HL-60 (cell line): ENCODE measurements at regions not wholly inside any gene's neighbourhood (a gene's known extent, or its start where the extent isn't known, plus 50 kb on each side); places are given as distances from the start of the nearest gene placed in this dataset.

Experiments
- DNase-seq, 2 experiments: peaks; one replicate each; pipeline ENCODE4 v3.0.0-alpha.2; 2010 to 2020; ENCODE audit warnings: low read depth in 1 of 2, low spot score in 1 of 2
- H3K27ac ChIP-seq: fragments of 250-450 bp; sonication (Bioruptor Pico); replicated peaks from 2 replicates; pipeline ENCODE4 v1.5.1; 2020; ENCODE audit warnings: mild to moderate bottlenecking, moderate library complexity
- H3K27me3 ChIP-seq: fragments of 250-450 bp; sonication (Bioruptor Pico); 2 replicates; pipeline ENCODE4 v1.5.1; 2021; ENCODE audit warnings: mild to moderate bottlenecking, moderate library complexity; ENCODE audit not compliant: insufficient read depth, poor library complexity, severe bottlenecking
- H3K4me3 ChIP-seq: replicated peaks from 2 replicates; pipeline ENCODE4 v1.5.1; 2011; ENCODE audit warnings: mild to moderate bottlenecking, control low read depth, low read length; ENCODE audit not compliant: insufficient read depth
- GABPA ChIP-seq: IDR thresholded peaks from 2 replicates; pipeline ENCODE4 v1.6.1; 2012; ENCODE audit warnings: low read depth
- POLR2AphosphoS5 ChIP-seq: IDR thresholded peaks from 2 replicates; pipeline ENCODE4 v1.6.1; 2012; ENCODE audit warnings: low read depth
- SPI1 ChIP-seq: IDR thresholded peaks from 2 replicates; pipeline ENCODE4 v1.6.1; 2012; ENCODE audit warnings: low read depth, mild to moderate bottlenecking, borderline replicate concordance
- TF ChIP-seq, protein P1 (sequence below): IDR thresholded peaks from one replicate; pipeline ENCODE4 v1.5.1; 2011; ENCODE audit warnings: low read length, control low read depth, inconsistent platforms; ENCODE audit not compliant: insufficient read depth
- TF ChIP-seq, protein P2 (sequence below): IDR thresholded peaks from 2 replicates; pipeline ENCODE4 v1.6.1; 2012; ENCODE audit warnings: low read depth; ENCODE audit not compliant: insufficient replicate concordance

DNA sequence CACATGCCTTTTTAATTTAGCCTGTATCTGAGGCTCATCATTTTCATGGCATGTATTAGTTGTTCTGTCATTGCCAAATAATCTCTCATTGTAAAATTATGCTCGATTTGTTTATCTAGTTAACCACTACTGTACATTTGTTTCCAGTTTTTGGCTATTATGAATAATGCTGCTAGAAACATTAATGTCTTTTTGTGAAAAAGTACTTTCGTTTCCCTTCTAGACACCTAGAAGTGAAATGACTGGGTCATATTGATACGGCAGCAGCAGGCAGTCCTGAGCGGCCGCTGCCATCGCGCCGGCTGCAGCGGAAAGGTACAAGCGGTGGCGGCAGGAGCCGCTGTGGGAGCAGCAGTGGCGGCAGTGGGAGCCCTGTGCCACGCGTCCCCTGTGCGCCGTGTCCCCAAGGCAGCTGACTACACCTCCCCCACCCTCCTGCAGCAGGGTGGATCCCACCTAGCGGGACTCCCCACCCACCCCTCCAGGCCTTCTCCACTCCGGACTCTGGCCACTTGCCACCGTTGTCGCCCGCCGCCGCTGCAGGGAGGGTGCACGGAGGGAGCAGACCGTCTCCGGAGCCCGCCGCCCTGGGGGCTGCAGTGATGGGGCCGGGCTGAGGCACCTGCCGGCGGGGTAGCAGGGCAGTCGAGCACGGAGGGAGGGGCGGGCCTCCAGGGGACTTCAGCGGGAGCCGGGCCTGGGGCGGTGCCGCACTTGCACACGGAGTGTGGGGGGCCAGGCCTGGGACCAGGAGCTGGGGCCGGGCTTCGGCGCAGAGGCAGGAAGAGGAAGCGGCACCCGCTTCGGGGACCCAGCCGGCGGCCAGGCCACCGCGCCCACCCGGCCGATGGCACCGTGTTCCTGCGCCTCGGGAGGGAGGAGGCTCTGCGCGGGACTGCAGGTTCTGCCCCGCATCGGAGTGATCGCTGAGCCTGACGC is 66.8 kb upstream of the RGS7 start:
- peak overlapping the region; percentile 44 for H3K4me3 ChIP-seq
- TF ChIP-seq, protein P1, sequence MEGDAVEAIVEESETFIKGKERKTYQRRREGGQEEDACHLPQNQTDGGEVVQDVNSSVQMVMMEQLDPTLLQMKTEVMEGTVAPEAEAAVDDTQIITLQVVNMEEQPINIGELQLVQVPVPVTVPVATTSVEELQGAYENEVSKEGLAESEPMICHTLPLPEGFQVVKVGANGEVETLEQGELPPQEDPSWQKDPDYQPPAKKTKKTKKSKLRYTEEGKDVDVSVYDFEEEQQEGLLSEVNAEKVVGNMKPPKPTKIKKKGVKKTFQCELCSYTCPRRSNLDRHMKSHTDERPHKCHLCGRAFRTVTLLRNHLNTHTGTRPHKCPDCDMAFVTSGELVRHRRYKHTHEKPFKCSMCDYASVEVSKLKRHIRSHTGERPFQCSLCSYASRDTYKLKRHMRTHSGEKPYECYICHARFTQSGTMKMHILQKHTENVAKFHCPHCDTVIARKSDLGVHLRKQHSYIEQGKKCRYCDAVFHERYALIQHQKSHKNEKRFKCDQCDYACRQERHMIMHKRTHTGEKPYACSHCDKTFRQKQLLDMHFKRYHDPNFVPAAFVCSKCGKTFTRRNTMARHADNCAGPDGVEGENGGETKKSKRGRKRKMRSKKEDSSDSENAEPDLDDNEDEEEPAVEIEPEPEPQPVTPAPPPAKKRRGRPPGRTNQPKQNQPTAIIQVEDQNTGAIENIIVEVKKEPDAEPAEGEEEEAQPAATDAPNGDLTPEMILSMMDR: no peak
- TF ChIP-seq, protein P2, sequence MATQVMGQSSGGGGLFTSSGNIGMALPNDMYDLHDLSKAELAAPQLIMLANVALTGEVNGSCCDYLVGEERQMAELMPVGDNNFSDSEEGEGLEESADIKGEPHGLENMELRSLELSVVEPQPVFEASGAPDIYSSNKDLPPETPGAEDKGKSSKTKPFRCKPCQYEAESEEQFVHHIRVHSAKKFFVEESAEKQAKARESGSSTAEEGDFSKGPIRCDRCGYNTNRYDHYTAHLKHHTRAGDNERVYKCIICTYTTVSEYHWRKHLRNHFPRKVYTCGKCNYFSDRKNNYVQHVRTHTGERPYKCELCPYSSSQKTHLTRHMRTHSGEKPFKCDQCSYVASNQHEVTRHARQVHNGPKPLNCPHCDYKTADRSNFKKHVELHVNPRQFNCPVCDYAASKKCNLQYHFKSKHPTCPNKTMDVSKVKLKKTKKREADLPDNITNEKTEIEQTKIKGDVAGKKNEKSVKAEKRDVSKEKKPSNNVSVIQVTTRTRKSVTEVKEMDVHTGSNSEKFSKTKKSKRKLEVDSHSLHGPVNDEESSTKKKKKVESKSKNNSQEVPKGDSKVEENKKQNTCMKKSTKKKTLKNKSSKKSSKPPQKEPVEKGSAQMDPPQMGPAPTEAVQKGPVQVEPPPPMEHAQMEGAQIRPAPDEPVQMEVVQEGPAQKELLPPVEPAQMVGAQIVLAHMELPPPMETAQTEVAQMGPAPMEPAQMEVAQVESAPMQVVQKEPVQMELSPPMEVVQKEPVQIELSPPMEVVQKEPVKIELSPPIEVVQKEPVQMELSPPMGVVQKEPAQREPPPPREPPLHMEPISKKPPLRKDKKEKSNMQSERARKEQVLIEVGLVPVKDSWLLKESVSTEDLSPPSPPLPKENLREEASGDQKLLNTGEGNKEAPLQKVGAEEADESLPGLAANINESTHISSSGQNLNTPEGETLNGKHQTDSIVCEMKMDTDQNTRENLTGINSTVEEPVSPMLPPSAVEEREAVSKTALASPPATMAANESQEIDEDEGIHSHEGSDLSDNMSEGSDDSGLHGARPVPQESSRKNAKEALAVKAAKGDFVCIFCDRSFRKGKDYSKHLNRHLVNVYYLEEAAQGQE: no peak
- TF ChIP-seq GABPA: no peak
- no peak for TF ChIP-seq POLR2AphosphoS5
- no peak for TF ChIP-seq SPI1
- H3K27ac ChIP-seq: no peak overlapping the region
- no peak for DNase-seq
- H3K27me3 ChIP-seq: peaks cover 47% of the 10 kb centered on the region

DNA sequence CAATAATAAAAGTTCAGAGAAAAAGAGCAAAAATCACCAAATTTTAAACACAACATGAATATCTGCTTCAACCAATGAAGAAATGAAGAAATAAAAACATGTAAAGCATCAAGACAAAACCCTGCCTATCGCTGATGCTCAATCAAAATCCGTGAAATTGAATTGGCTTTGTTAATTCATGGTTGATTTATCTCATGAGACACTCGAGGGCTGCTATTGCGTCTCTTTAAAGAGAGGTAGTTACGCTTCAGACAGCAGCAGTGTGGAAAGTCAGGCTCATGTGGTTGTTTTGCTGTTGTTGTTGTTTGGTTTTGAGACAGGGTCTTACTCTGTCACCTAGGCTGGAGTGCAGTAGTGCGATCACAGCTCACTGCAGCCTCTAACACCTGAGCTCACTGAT is 65.5 kb upstream of the RGS7 start:
- no peak overlapping the region for H3K27ac ChIP-seq
- no peak overlapping the region for H3K4me3 ChIP-seq
- TF ChIP-seq, protein P1: no peak
- TF ChIP-seq GABPA: no peak
- TF ChIP-seq SPI1: no peak
- H3K27me3 ChIP-seq: peaks cover 47% of the 10 kb centered on the region
- DNase-seq: no peak

DNA sequence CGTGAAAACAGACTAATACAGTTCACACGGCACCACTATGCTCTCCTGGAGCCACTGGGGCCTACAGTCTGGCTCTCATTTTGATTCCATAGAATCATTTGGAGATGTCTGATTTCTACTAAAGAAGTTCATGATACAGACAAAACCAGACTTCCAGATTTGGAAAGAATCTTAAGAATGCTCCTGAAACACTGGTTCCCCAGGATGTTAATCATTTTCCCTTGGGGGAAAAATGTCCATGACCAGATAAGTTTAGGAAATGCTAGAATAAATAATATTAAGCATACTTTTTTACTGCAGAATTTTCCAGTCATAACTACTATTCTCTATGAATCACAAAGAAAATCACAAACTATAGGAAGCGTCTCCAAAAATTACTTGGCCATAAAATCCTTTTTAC is 63.0 kb upstream of the RGS7 start:
- Histone ChIP-seq H3K4me3 (no peak overlapping the region), H3K27ac (no peak overlapping the region), H3K27me3 (peaks cover 32% of the 10 kb centered on the region)
- no peak for DNase-seq
- TF ChIP-seq SPI1 (no peak), GABPA (no peak), POLR2AphosphoS5 (no peak)
- TF ChIP-seq, protein P1: no peak
- TF ChIP-seq, protein P2: no peak
